ENCODE measurements at regions not wholly inside any gene's neighbourhood (a gene's known extent, or its start where the extent isn't known, plus 50 kb on each side); places are given as distances from the start of the nearest gene placed in this dataset.

- no peak for DNase-seq (ENCODE audit: low read depth)
Measured at GRCh38 chr15:100810831-100811230, 68.8 kb upstream of the ALDH1A3 start.

GRCh38 chr15:100812802-100813201 is 66.8 kb upstream of the ALDH1A3 start:
- DNase-seq (ENCODE audit: low read depth), result no peak

- no peak for DNase-seq (ENCODE audit: low read depth)
Measured at GRCh38 chr15:100818927-100819326, 60.7 kb upstream of the ALDH1A3 start.

GRCh38 chr15:100820528-100820927 is 59.1 kb upstream of the ALDH1A3 start:
- DNase-seq (ENCODE audit: low read depth), result no peak

- DNase-seq (ENCODE audit: low read depth), result no peak
Measured at GRCh38 chr15:100821327-100821726, 58.3 kb upstream of the ALDH1A3 start.

- DNase-seq (ENCODE audit: low read depth), result no peak
Measured at GRCh38 chr15:100824211-100824610, 55.4 kb upstream of the ALDH1A3 start.

GRCh38 chr15:100829457-100829856 is 50.2 kb upstream of the ALDH1A3 start:
- no peak for DNase-seq (ENCODE audit: low read depth)
